Activated T-cell treated with anti-CD3 and anti-CD28 coated beads, Interleukin-2, amount 50 U/mL, for 24 hours (primary cell): ENCODE measurements at regions not wholly inside any gene's neighbourhood (a gene's known extent, or its start where the extent isn't known, plus 50 kb on each side); places are given as distances from the start of the nearest gene placed in this dataset.

ENCODE experiments used
- DNase-seq: peaks from one replicate; pipeline ENCODE4 v3.0.0-alpha.2; 2020
- H3K27ac Mint-ChIP-seq: 2 replicates; pipeline ENCODE4 v1.8.0; 2020; ENCODE audit warnings: mild to moderate bottlenecking, mixed read lengths
- H3K27me3 Mint-ChIP-seq: 2 replicates; pipeline ENCODE4 v1.8.0; 2020; ENCODE audit warnings: mixed read lengths
- H3K36me3 Mint-ChIP-seq: 2 replicates; pipeline ENCODE4 v1.8.0; 2020; ENCODE audit warnings: low read depth, mixed read lengths
- H3K4me1 Mint-ChIP-seq: 2 replicates; pipeline ENCODE4 v1.8.0; 2020; ENCODE audit warnings: low read depth, mixed read lengths
- H3K4me3 Mint-ChIP-seq: 2 replicates; pipeline ENCODE4 v1.8.0; 2020; ENCODE audit warnings: mild to moderate bottlenecking, moderate library complexity, mixed read lengths
- H3K9me3 Mint-ChIP-seq: 2 replicates; pipeline ENCODE4 v1.8.0; 2020; ENCODE audit warnings: mixed read lengths

DNA sequence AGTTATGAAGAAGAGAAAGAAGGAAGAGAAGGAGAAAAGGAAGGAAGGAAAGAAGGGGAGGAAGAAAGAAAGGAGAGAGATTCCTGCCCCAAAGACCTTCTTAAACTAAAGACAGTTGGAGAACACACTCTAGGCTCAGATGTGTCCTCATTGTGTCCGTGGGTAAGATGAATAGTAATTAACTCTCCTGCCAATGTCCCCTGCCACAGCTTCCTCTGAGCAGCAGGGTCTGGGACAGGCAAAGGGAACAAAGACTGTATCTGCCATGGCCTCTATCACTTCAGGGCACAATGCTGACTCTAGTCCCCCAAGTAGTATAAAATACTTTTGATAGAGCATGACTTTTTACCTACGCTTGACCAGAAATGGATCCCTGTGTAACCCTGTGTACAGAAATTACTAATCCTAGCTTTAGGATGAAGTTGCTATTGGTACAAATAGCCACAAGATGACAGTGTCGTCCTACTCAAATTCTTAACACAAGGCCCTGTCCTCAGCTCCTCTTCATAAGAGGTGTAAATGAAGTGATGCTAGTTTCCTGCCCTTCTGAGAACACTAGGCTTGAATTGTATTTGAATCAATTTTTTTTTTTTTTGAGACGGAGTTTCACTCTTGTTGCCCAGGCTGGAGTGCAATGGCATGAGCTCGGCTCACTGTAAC, 186.2 kb upstream of the GPR12 start:
- Mint-ChIP-seq H3K27ac (no peak overlapping the region), H3K4me1 (peaks cover 6% of the 10 kb centered on the region), H3K27me3 (peaks cover 9% of the 10 kb centered on the region), H3K4me3 (no peak overlapping the region), H3K9me3 (no peaks in the 10 kb centered on the region), H3K36me3 (no peaks in the 10 kb centered on the region)
- no peak for DNase-seq

DNA sequence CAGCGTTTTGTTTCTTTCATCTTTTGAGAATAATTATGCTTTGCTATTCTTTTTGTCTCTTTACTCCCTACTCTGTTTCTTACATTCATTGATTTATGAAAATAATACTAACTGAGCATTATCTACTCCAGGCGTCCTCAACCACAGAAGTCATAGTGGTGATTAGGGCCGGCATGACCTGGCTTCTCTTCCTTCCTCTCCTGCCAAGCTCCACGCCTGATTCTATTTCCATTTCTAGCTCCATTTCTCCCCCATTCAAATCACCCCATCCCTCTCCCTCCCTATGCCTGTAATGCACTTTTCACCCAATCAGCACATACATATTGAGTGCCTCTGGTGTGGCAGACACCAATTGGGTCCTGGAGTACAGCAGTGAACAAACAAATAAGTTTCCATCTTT, 183.2 kb upstream of the GPR12 start:
- no peak overlapping the region for H3K4me3 Mint-ChIP-seq
- H3K27ac Mint-ChIP-seq, result no peak overlapping the region
- DNase-seq, result no peak
- H3K36me3 Mint-ChIP-seq, result no peaks in the 10 kb centered on the region
- H3K4me1 Mint-ChIP-seq, result peaks cover 11% of the 10 kb centered on the region
- peaks cover 24% of the 10 kb centered on the region for H3K27me3 Mint-ChIP-seq
- no peaks in the 10 kb centered on the region for H3K9me3 Mint-ChIP-seq

DNA sequence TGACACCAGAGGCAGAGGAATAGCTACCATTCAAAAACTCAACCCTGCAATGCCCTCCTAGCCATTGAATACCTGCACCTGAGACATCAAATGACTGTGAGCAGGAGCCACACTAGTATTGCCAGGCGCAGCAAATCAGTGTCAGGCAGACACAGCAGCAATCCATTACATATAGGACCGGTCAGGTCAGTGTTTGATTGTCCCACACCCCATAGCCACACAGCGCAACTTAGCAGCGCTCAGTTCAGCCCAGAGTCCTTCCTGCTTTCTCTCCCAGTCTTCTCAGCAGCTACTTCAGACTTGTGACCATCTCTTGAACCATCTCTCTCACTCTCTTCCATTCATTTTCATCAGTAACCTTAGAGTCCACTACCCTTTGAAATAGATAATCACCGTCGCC, 181.6 kb upstream of the GPR12 start:
- peaks cover 28% of the 10 kb centered on the region for H3K27me3 Mint-ChIP-seq
- no peak overlapping the region for H3K27ac Mint-ChIP-seq
- H3K4me1 Mint-ChIP-seq, result peaks cover 11% of the 10 kb centered on the region

DNA sequence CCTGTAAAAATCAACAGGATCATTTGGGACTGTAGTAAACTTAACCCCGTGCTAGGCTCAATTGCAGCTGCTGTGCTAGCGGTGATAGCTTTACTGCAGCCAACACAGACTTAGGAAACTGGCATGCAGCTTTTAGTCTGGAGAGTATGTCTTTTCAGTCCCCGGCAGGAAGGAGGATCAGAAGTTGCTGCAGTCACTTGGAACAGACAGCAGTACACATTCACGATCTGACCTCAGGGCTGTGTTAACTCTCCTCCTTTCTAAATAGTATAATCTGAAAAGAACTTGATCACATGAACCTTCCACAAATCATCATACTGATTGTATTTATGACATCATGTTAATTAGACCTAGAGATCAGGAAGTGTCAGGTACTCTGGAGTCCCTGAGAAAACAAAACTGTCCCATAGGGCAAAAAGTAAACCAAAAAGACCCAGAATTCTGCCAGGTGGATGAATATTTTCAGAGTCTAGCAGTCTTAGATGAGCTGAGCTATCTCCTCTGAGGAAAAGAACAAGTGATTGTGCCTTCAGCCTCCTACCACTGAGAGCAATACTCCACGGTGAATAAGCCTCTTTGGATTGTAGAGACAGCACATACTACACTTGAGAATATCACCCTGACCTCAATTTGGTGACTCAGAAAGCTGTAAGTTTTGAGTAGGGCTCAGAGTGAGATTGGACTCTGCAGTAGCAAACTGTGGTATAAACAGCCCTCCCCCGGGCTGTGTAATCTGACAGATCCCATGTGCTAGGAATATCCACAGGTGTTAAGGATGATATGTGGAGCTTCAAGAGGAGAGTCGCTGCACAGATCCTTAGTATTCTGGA, 181.0 kb upstream of the GPR12 start:
- Mint-ChIP-seq H3K36me3 (no peaks in the 10 kb centered on the region), H3K9me3 (no peaks in the 10 kb centered on the region), H3K27me3 (peaks cover 28% of the 10 kb centered on the region), H3K4me1 (peaks cover 11% of the 10 kb centered on the region), H3K4me3 (no peak overlapping the region), H3K27ac (peak overlapping the region; percentile 41)
- DNase-seq, result no peak

More for the DNA sequence above, 181.6 kb upstream of the GPR12 start:
- no peaks in the 10 kb centered on the region for H3K9me3 Mint-ChIP-seq
- no peak overlapping the region for H3K4me3 Mint-ChIP-seq
- DNase-seq, result no peak
- no peaks in the 10 kb centered on the region for H3K36me3 Mint-ChIP-seq

DNA sequence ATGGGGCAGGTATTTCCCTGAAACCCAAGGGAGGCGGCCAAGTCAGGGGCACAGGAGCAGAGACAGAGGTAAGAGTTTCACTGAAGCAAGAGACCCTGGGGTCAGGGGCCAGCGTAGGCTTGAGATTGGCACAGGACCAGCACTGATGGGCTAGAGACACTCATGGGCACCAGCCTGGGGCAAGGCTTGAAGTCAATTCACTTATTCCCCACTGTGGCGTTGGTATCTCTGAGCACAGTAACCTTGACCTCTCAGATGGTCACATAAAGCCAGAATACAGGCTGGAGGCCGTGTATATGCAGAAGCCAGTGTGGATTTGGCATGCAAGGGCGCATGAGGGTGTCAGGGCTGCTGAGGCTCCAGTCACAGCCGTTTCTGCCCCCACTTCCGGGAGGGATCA, 173.5 kb upstream of the GPR12 start:
- H3K36me3 Mint-ChIP-seq, result no peaks in the 10 kb centered on the region
- no peak overlapping the region for H3K27ac Mint-ChIP-seq
- no peaks in the 10 kb centered on the region for H3K9me3 Mint-ChIP-seq
- H3K27me3 Mint-ChIP-seq, result peaks cover 10% of the 10 kb centered on the region
- no peaks in the 10 kb centered on the region for H3K4me1 Mint-ChIP-seq
- DNase-seq, result no peak
- H3K4me3 Mint-ChIP-seq, result no peak overlapping the region

DNA sequence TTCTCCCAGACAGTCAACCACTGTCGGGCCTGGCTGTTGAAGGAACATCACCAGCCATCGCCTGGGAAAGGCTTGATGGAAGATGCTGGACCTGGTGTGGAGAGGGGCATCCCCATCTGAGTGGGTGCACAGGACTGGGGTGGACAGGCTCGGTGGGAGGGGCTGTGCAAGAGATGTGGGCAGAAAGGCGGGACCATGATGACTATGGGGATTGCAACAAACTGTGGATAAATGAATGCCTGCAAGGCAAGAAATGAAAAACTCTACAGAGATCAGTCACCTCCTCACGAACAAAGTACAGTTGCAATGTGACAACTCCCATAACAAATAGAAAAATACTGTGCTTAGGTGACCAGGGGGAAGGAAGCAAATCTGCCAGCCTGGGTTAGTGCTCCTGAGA, 171.9 kb upstream of the GPR12 start:
- Mint-ChIP-seq H3K9me3 (no peaks in the 10 kb centered on the region), H3K4me1 (no peaks in the 10 kb centered on the region), H3K27ac (no peak overlapping the region), H3K36me3 (no peaks in the 10 kb centered on the region), H3K27me3 (peaks cover 3% of the 10 kb centered on the region), H3K4me3 (no peak overlapping the region)
- no peak for DNase-seq

DNA sequence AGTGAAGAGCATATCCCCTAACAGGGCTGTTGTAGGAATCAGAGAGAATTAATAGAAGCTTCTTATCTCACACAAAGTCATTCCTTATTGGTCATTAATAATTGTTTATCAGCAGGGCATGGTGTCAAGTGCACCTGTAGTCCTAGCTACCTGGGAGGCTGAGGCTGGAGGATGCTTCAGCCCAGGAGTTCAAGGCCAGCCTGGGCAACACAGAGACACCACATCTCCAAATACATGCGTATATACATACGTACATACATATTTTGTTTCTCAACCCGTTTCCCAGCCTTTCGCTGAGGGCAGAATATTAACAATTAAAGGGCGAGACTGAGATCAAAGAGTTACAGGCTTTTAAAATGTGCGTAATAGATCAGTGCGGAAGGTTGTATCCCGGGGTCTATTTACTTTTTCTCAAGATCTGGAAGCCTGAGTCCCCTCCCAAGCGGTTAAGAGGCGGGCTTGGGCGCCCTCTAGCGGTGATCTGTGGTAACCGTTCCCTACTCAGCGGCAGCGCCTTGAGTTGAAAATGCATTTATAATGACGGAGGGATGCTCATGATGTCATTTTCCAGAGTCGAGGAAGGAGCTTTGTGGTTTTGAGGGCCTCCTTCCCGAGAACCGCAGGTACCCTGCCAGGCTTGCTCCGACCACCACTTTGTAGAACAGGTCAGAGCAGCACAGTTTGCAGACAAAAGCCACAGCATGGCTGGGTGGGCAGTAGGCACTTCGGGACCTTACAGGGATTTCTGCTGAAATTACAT, 169.6 kb upstream of the GPR12 start:
- Mint-ChIP-seq H3K9me3 (no peaks in the 10 kb centered on the region), H3K27me3 (peaks cover 8% of the 10 kb centered on the region), H3K4me3 (no peak overlapping the region), H3K36me3 (no peaks in the 10 kb centered on the region), H3K27ac (no peak overlapping the region), H3K4me1 (no peaks in the 10 kb centered on the region)
- peak; percentile 82 for DNase-seq

DNA sequence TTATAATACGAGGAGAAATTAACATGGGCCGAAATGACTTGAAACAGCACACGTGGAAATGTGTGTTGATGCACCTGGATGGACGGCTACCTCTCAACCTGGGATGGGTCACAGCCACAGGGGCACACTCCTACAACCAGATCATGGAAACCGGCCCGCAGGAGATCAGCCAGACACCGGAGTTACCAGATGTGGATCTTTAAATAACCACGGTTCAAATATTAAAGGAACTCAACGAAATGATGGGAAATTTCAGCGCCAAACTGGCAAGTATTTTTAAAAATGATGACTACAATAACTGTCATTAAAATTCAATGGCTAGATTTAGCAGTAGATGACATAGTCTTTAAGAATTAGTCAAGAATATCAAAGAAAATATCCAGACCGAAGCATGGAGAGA, 166.9 kb upstream of the GPR12 start:
- H3K36me3 Mint-ChIP-seq, result no peaks in the 10 kb centered on the region
- peaks cover 29% of the 10 kb centered on the region for H3K27me3 Mint-ChIP-seq
- no peak for DNase-seq
- H3K4me3 Mint-ChIP-seq, result no peak overlapping the region
- H3K4me1 Mint-ChIP-seq, result no peaks in the 10 kb centered on the region
- no peak overlapping the region for H3K27ac Mint-ChIP-seq
- H3K9me3 Mint-ChIP-seq, result no peaks in the 10 kb centered on the region

DNA sequence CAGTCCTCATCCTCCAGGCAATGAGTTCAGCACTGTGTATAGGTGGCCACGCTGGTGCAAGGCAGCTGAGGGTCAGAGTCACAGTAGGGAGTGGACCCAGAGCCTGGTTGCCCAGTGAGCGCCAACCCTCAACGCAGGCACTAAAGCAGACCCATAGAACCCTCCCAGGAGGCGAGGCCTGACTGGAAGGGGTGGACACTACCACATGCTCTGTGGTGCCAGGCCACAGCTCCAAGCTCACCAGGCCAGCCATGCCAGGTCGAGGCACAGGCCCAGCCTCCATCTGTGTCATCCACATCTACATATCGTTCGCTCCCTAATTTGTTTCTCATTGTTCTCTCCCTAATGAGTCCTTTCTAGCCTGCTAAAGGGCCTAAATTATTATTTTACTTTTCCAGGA, 165.8 kb upstream of the GPR12 start:
- H3K4me3 Mint-ChIP-seq, result no peak overlapping the region
- H3K4me1 Mint-ChIP-seq, result no peaks in the 10 kb centered on the region
- no peaks in the 10 kb centered on the region for H3K36me3 Mint-ChIP-seq

DNA sequence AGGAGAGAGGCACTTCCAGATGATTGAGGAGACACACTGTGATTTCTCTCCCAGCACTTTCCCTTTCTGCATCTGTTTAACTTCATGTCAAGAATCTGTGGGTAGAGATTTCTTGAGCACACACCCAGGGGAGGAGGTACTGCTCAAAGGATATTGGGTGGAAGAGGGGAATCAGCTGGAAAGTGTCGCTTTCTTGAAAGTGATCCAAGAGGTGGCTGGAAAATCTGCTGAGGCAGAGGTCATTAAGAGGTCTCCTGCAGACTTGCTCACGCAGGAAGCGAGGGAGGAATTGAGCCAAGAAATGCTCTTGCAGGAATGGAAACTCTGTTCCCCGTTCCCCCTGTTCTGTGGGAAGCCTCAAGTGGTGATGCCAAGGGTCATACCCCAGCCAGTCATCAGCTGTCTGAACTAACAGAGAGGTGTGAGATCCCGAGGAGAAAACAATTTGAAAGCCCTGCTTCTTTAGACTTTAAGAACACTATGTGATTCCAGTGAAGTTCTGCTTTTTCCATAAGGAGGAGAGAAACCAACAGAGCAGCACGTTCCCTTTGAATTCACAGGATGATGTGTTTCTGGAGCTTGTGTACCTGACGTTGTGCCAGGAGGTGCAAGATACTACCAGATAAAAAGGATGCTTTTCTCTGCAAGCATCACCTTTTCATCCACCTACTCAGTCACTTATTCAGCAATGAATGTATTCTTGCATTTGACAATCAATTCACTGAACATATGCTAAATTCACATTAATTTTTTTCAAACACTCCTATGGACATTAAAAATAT, 163.4 kb upstream of the GPR12 start:
- Mint-ChIP-seq H3K9me3 (no peaks in the 10 kb centered on the region), H3K4me1 (no peaks in the 10 kb centered on the region), H3K36me3 (no peaks in the 10 kb centered on the region), H3K27ac (no peak overlapping the region), H3K27me3 (peaks cover 38% of the 10 kb centered on the region), H3K4me3 (no peak overlapping the region)
- DNase-seq, result no peak

More for the DNA sequence above, 165.8 kb upstream of the GPR12 start:
- no peak overlapping the region for H3K27ac Mint-ChIP-seq
- peaks cover 38% of the 10 kb centered on the region for H3K27me3 Mint-ChIP-seq
- DNase-seq, result no peak
- no peaks in the 10 kb centered on the region for H3K9me3 Mint-ChIP-seq

DNA sequence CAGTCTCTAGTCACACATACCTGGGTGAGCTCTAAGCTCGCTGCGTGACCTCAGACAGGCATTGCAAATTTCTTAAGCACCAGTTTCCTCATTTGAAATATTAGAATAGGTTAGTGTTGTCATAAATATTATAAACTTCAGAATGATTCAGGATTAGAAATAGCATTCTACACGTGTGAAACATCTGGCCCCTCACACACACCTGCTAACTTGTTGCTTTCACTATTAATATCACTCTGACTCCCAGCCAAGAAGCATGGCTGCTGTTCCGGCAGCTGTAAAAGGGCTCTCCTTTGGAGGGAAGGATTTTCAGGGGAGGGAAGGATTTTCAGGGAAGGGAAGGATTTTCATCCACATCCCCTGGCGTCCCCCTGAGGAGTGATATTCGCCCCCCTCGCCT, 161.3 kb upstream of the GPR12 start:
- no peak overlapping the region for H3K4me3 Mint-ChIP-seq

DNA sequence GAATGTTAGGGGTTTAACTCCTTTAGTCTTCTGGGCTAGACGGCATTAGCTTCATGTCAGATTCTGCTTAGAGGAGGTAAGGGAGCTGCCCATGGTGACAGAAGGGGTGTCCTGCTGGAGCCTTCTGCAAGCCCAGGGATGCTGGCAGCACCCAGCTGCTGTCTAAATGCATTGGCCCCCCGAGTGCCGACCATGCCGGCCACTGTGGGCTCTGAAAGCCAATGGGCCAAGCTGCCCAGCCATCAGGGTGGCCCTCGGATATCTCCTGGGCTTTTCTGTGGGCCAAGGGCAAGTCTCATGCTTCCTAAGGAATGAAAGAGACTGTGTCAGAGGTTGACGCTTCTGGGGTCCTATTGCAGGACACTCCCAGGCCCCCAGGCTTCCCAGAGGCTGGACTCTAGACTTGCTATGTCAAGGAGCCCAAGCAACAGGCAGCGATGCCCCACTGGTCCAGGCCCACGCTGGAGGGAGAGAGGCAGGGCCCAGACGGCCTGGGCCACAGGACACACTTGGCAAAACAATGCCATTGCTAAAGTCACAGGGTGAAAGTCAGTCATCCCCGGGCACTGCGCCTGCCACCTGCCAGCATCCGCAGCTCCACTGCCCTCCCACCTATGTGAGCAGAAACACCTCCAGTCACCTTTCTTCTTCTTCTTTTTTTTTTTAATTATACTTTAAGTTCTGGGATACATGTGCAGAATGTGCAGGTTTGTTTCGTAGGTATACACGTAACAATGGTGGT, 160.2 kb upstream of the GPR12 start:
- no peak for DNase-seq
- Mint-ChIP-seq H3K36me3 (no peaks in the 10 kb centered on the region), H3K27me3 (peaks cover 34% of the 10 kb centered on the region), H3K27ac (no peak overlapping the region), H3K9me3 (no peaks in the 10 kb centered on the region), H3K4me3 (no peak overlapping the region), H3K4me1 (no peaks in the 10 kb centered on the region)

More for the DNA sequence above, 161.3 kb upstream of the GPR12 start:
- Mint-ChIP-seq H3K4me1 (no peaks in the 10 kb centered on the region), H3K36me3 (no peaks in the 10 kb centered on the region), H3K9me3 (no peaks in the 10 kb centered on the region), H3K27ac (no peak overlapping the region), H3K27me3 (peaks cover 38% of the 10 kb centered on the region)
- DNase-seq, result no peak

DNA sequence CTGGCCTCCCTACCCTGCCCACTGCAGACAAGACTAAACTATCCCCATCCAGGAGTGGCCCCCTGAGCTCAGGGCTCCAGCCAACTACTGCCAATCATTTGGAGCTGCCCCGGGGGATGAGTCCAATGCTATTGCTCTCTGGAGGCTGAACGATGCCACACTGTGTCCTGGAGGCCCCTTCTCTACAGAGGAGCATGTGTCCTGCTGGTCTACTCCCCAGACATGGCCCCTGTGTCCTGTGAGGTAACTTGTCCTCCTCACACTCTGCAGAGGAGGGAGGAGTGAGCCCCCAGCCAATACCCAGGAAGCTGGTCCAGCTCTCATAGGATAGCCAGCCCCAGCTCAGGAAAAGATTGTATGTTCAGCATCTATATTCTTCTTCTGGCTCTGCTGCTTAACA, 159.1 kb upstream of the GPR12 start:
- no peak for DNase-seq
- Mint-ChIP-seq H3K27ac (no peak overlapping the region), H3K9me3 (no peaks in the 10 kb centered on the region), H3K4me1 (peaks cover 5% of the 10 kb centered on the region), H3K27me3 (peaks cover 30% of the 10 kb centered on the region), H3K4me3 (no peak overlapping the region), H3K36me3 (no peaks in the 10 kb centered on the region)

DNA sequence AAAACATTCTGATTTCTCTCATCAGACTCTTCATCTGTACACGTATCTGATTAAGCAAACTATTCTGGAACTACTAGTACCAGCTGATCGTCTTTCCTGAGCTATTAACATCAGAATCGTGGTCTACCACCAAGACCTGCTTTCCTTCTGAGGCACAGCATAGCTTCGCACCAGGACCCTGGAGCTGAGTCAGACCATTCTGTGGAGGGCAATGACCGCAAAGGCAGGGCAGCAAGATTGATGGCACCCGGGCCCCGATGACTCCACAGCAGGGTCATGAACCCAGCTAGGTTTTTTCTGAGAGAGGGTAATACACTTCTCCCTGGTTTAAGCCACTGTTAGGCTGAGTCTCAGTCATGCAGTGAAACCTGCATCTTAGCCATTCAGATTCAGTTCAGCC, 158.7 kb upstream of the GPR12 start:
- peaks cover 9% of the 10 kb centered on the region for H3K4me1 Mint-ChIP-seq
- H3K27ac Mint-ChIP-seq, result no peak overlapping the region
- H3K4me3 Mint-ChIP-seq, result no peak overlapping the region
- no peak for DNase-seq
- no peaks in the 10 kb centered on the region for H3K9me3 Mint-ChIP-seq
- H3K36me3 Mint-ChIP-seq, result no peaks in the 10 kb centered on the region
- H3K27me3 Mint-ChIP-seq, result peaks cover 28% of the 10 kb centered on the region
